ENCODE measurements at regions not wholly inside any gene's neighbourhood (a gene's known extent, or its start where the extent isn't known, plus 50 kb on each side); places are given as distances from the start of the nearest gene placed in this dataset.

DNA sequence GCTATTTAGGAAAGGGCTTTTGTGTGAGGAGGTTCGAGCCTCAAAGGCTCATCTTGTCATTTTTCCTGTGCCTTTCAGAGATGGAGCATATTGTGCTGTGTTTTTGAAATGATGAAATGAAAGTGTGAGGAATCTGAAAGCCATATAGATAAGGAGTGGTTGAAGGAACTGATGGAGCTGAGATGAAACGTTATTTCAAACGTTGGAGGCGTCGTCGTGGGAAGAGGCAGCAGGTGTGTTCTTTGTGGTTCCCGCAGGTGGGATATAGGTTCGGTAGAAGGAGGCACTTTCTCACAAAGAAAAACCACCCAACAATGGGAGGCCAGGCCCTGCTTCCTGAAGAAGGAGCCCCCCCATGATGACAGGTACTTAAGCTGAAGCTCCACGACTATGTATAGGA is 83.2 kb upstream of the SNAP25 start:
- H3K4me2 ChIP-seq (ENCODE audit: low read length), result no peak overlapping the region
- H3K4me1 ChIP-seq (ENCODE audit: insufficient read depth, low read length), result peaks cover 2% of the 10 kb centered on the region
- no peak for TF ChIP-seq EZH2 (IDR thresholded peaks at IDR 0.05; ENCODE audit: insufficient read depth, low read length)
- no peaks in the 10 kb centered on the region for H3K27me3 ChIP-seq (ENCODE audit: insufficient read depth, low read length)
- peaks cover 3% of the 10 kb centered on the region for H3K9me3 Mint-ChIP-seq (ENCODE audit: unreplicated experiment)
- FAIRE-seq, result no peak
- H3K27ac ChIP-seq (ENCODE audit: low read depth, low read length), result no peak overlapping the region
- H3K27ac Mint-ChIP-seq (ENCODE audit: unreplicated experiment), result no peak overlapping the region
- H3K79me2 ChIP-seq (ENCODE audit: insufficient read depth, low read length), result no peaks in the 10 kb centered on the region
- H3K4me1 Mint-ChIP-seq (ENCODE audit: low read depth, unreplicated experiment), result no peaks in the 10 kb centered on the region
- no peaks in the 10 kb centered on the region for H3K36me3 Mint-ChIP-seq (ENCODE audit: low read depth, unreplicated experiment)
- H4K20me1 ChIP-seq (ENCODE audit: insufficient read depth, low read length), result no peaks in the 10 kb centered on the region
- no peak overlapping the region for H3K4me3 Mint-ChIP-seq (ENCODE audit: unreplicated experiment)
- no peak overlapping the region for H2AFZ ChIP-seq (ENCODE audit: low read depth, low read length)
- H3K9me3 ChIP-seq (ENCODE audit: insufficient read depth, low read depth, low read length), result no peaks in the 10 kb centered on the region
- no peak overlapping the region for H3K4me3 ChIP-seq (ENCODE audit: insufficient read depth, low read depth, low read length)
- H3K9ac ChIP-seq (ENCODE audit: low read length), result no peak overlapping the region
- peaks cover 10% of the 10 kb centered on the region for H3K27me3 Mint-ChIP-seq (ENCODE audit: low read depth, unreplicated experiment)
- H3K36me3 ChIP-seq (ENCODE audit: insufficient read depth, low read length), result no peaks in the 10 kb centered on the region
- no peak for DNase-seq (ENCODE audit: low read depth)

DNA sequence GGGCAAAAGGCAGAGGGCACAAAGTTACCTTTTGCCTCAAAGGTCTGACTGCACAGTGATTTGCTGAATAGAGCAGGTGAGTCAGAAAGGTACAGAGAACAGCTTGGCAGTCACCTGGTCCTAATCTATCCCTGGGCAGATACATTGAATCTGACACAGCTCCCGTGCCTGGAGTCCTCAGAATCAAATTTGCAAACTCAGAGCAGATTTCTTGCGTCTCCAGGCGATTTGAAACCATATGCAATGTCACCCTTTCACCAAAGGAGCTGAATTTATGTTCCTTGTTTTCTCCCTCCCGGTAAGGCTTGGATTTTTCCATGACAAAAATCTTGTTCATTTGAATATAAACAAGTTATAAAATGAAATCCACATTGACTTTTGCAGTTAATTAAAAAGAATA is 81.6 kb upstream of the SNAP25 start:
- no peak overlapping the region for H3K4me3 ChIP-seq (ENCODE audit: insufficient read depth, low read depth, low read length)
- H3K4me1 ChIP-seq (ENCODE audit: insufficient read depth, low read length), result peaks cover 2% of the 10 kb centered on the region
- H3K27me3 ChIP-seq (ENCODE audit: insufficient read depth, low read length), result no peaks in the 10 kb centered on the region
- Mint-ChIP-seq H3K27me3 (ENCODE audit: low read depth, unreplicated experiment) (peaks cover 1% of the 10 kb centered on the region), H3K36me3 (ENCODE audit: low read depth, unreplicated experiment) (no peaks in the 10 kb centered on the region), H3K27ac (ENCODE audit: unreplicated experiment) (no peak overlapping the region), H3K4me1 (ENCODE audit: low read depth, unreplicated experiment) (no peaks in the 10 kb centered on the region), H3K9me3 (ENCODE audit: unreplicated experiment) (no peaks in the 10 kb centered on the region), H3K4me3 (ENCODE audit: unreplicated experiment) (no peak overlapping the region)
- H3K36me3 ChIP-seq (ENCODE audit: insufficient read depth, low read length), result no peaks in the 10 kb centered on the region
- DNase-seq (ENCODE audit: low read depth) (no peak), FAIRE-seq (no peak)
- H3K79me2 ChIP-seq (ENCODE audit: insufficient read depth, low read length), result no peaks in the 10 kb centered on the region
- H3K9me3 ChIP-seq (ENCODE audit: insufficient read depth, low read depth, low read length), result no peaks in the 10 kb centered on the region
- no peak overlapping the region for H3K9ac ChIP-seq (ENCODE audit: low read length)
- no peak overlapping the region for H3K27ac ChIP-seq (ENCODE audit: low read depth, low read length)
- H2AFZ ChIP-seq (ENCODE audit: low read depth, low read length), result no peak overlapping the region
- no peak overlapping the region for H3K4me2 ChIP-seq (ENCODE audit: low read length)
- no peaks in the 10 kb centered on the region for H4K20me1 ChIP-seq (ENCODE audit: insufficient read depth, low read length)
- TF ChIP-seq, protein P1, sequence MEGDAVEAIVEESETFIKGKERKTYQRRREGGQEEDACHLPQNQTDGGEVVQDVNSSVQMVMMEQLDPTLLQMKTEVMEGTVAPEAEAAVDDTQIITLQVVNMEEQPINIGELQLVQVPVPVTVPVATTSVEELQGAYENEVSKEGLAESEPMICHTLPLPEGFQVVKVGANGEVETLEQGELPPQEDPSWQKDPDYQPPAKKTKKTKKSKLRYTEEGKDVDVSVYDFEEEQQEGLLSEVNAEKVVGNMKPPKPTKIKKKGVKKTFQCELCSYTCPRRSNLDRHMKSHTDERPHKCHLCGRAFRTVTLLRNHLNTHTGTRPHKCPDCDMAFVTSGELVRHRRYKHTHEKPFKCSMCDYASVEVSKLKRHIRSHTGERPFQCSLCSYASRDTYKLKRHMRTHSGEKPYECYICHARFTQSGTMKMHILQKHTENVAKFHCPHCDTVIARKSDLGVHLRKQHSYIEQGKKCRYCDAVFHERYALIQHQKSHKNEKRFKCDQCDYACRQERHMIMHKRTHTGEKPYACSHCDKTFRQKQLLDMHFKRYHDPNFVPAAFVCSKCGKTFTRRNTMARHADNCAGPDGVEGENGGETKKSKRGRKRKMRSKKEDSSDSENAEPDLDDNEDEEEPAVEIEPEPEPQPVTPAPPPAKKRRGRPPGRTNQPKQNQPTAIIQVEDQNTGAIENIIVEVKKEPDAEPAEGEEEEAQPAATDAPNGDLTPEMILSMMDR (IDR thresholded peaks at IDR 0.05; ENCODE audit: insufficient read depth, low read depth, low read length), result no peak
- no peak for TF ChIP-seq EZH2 (IDR thresholded peaks at IDR 0.05; ENCODE audit: insufficient read depth, low read length)

DNA sequence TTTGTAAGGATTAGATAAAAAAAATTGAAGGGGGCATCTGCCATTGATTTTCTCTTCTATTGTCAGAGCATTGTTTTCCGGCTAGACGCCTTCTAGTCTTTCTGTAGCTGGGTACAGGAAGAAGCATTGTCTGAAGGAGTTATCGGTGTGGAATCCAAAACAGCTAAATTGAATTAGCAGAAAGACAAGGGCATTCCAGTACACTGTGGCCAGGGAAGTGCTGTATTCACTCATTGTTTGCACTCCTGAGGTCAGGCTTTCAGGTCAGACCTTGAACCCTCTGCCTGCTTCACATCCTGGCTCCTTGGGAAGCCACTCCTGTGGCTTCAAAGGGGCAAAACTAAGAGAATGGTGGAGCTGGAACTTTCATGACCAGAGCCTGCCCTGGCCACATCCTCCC is 81.1 kb upstream of the SNAP25 start:
- Histone ChIP-seq H3K36me3 (ENCODE audit: insufficient read depth, low read length) (no peaks in the 10 kb centered on the region), H3K79me2 (ENCODE audit: insufficient read depth, low read length) (no peaks in the 10 kb centered on the region), H3K4me2 (ENCODE audit: low read length) (no peak overlapping the region), H3K4me1 (ENCODE audit: insufficient read depth, low read length) (no peaks in the 10 kb centered on the region), H2AFZ (ENCODE audit: low read depth, low read length) (no peak overlapping the region), H3K9ac (ENCODE audit: low read length) (no peak overlapping the region), H3K27me3 (ENCODE audit: insufficient read depth, low read length) (no peaks in the 10 kb centered on the region), H3K27ac (ENCODE audit: low read depth, low read length) (no peak overlapping the region), H3K9me3 (ENCODE audit: insufficient read depth, low read depth, low read length) (no peaks in the 10 kb centered on the region), H3K4me3 (ENCODE audit: insufficient read depth, low read depth, low read length) (no peak overlapping the region), H4K20me1 (ENCODE audit: insufficient read depth, low read length) (no peaks in the 10 kb centered on the region)
- TF ChIP-seq, protein P1 (IDR thresholded peaks at IDR 0.05; ENCODE audit: insufficient read depth, low read depth, low read length), result no peak
- no peak for TF ChIP-seq EZH2 (IDR thresholded peaks at IDR 0.05; ENCODE audit: insufficient read depth, low read length)
- Mint-ChIP-seq H3K4me1 (ENCODE audit: low read depth, unreplicated experiment) (no peaks in the 10 kb centered on the region), H3K27ac (ENCODE audit: unreplicated experiment) (no peak overlapping the region), H3K27me3 (ENCODE audit: low read depth, unreplicated experiment) (peaks cover 1% of the 10 kb centered on the region), H3K4me3 (ENCODE audit: unreplicated experiment) (no peak overlapping the region), H3K9me3 (ENCODE audit: unreplicated experiment) (no peaks in the 10 kb centered on the region), H3K36me3 (ENCODE audit: low read depth, unreplicated experiment) (no peaks in the 10 kb centered on the region)
- DNase-seq (ENCODE audit: low read depth), result no peak
- FAIRE-seq, result no peak

Measured in astrocyte (in vitro differentiated cells and primary cell).